ENCODE measurements at regions not wholly inside any gene's neighbourhood (a gene's known extent, or its start where the extent isn't known, plus 50 kb on each side); places are given as distances from the start of the nearest gene placed in this dataset.

GRCh38 chr2:9767656-9768281 is 75.5 kb upstream of the TAF1B start:
- no peak overlapping the region for H3K4me3 Mint-ChIP-seq
- no peaks in the 10 kb centered on the region for H3K9me3 Mint-ChIP-seq
- peaks cover 15% of the 10 kb centered on the region for H3K4me1 ChIP-seq (ENCODE audit: insufficient read depth, low read length)
- no peaks in the 10 kb centered on the region for H3K36me3 ChIP-seq (ENCODE audit: insufficient read depth, low read length)
- H3K27ac Mint-ChIP-seq: peak overlapping the region in 1 of 8 donors; percentile 27
- DNase-seq: no peak
- peaks cover 12 to 17% (median 14%) of the 10 kb centered on the region in 3 donors for H3K4me1 Mint-ChIP-seq
- H3K27ac ChIP-seq (ENCODE audit: low read depth, low read length): no peak overlapping the region
- H3K4me3 ChIP-seq (ENCODE audit: low read length): no peak overlapping the region
- ChIA-PET POLR2A (no interaction called here), CTCF (interaction anchor here (1.0 kb wide), 2 partner anchors 18 to 32 kb away, joined by 3 read pairs; no protein-coding TSS in a partner anchor)
- H3K27me3 Mint-ChIP-seq: peaks cover 0 to 1% of the 10 kb centered on the region in 2 donors
- no peaks in the 10 kb centered on the region for H3K27me3 ChIP-seq (ENCODE audit: insufficient read depth, low read length, poor library complexity, severe bottlenecking)
- no peaks in the 10 kb centered on the region for H3K36me3 Mint-ChIP-seq
- no peaks in the 10 kb centered on the region for H3K9me3 ChIP-seq (ENCODE audit: low read length)

GRCh38 chr2:9768388-9768787 is 74.9 kb upstream of the TAF1B start:
- H3K4me3 Mint-ChIP-seq: no peak overlapping the region
- H3K9me3 Mint-ChIP-seq: no peaks in the 10 kb centered on the region
- Histone ChIP-seq H3K36me3 (ENCODE audit: insufficient read depth, low read length) (no peaks in the 10 kb centered on the region), H3K27ac (ENCODE audit: low read depth, low read length) (no peak overlapping the region), H3K27me3 (ENCODE audit: insufficient read depth, low read length, poor library complexity, severe bottlenecking) (no peaks in the 10 kb centered on the region), H3K4me1 (ENCODE audit: insufficient read depth, low read length) (peaks cover 15% of the 10 kb centered on the region), H3K4me3 (ENCODE audit: low read length) (no peak overlapping the region), H3K9me3 (ENCODE audit: low read length) (no peaks in the 10 kb centered on the region)
- ChIA-PET CTCF (interaction anchor here (1.0 kb wide), 1 partner anchor 31 kb away, joined by 3 read pairs; no protein-coding TSS in a partner anchor), POLR2A (no interaction called here)
- peaks cover 12 to 17% (median 14%) of the 10 kb centered on the region in 3 donors for H3K4me1 Mint-ChIP-seq
- no peaks in the 10 kb centered on the region for H3K36me3 Mint-ChIP-seq
- peaks cover 0 to 1% of the 10 kb centered on the region in 2 donors for H3K27me3 Mint-ChIP-seq
- no peak for DNase-seq
- H3K27ac Mint-ChIP-seq: peak overlapping the region in 1 of 8 donors; percentile 58

DNA sequence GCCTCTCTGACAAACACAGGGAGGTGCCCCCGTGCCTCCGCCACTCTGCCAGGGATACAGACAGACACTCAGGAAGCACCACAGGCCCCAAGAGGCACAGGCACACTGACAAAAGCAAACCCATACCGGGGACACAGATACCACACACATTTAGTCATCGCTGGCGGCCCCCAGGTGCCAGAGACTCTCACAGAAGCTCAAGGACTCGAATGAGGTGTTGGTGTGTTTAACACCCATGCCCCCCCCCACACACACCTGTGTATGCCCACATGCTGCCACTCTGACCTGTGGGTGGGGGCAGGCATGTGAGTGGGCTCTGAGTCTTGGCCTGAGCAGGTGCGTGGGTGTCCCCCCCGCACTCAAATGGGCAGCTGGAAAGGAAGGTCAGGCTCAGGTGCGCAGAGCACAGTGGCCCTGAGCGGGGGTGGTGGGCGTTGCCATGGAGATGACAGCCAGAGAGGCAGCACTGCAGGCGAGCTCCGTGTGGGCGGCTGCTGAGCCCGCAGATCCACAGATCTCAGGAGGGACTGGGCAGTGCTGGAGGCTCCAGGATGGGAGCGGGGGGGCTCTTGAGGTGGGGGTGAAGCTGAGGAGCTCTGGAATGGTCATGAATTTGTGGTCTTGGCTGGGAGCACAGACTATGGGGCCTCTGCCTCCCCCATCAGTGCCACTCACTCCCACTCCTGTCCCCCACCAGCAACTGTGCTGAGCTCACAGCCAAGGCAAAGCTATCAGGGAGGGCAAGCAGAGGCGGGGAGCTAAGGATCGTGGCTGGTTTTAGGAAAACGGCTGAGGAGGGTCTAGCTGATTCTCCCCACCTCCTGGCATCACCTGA is 73.9 kb upstream of the TAF1B start:
- POLR2A ChIA-PET: interaction anchor here (0.5 kb wide), 1 partner anchor 323 kb away, joined by 3 read pairs; no protein-coding TSS in a partner anchor
- no peaks in the 10 kb centered on the region for H3K27me3 ChIP-seq (ENCODE audit: insufficient read depth, low read length, poor library complexity, severe bottlenecking)
- CTCF ChIA-PET: interaction anchor here (0.9 to 2.7 kb wide), 13 partner anchors 10 to 139 kb away, joined by 3 to 14 read pairs (median 5); partner anchors contain the start of gene YWHAQ
- no peaks in the 10 kb centered on the region for H3K36me3 ChIP-seq (ENCODE audit: insufficient read depth, low read length)
- no peak for DNase-seq
- H3K36me3 Mint-ChIP-seq: peaks cover 0 to 1% (median 0%) of the 10 kb centered on the region in 3 donors
- H3K27ac Mint-ChIP-seq: peak overlapping the region in 3 of 8 donors; percentile 36 to 78 (median 60)
- no peaks in the 10 kb centered on the region for H3K9me3 Mint-ChIP-seq
- peak overlapping the region in 1 of 7 donors; percentile 45 for H3K4me3 Mint-ChIP-seq
- no peak overlapping the region for H3K27ac ChIP-seq (ENCODE audit: low read depth, low read length)
- H3K27me3 Mint-ChIP-seq: peaks cover 0 to 1% of the 10 kb centered on the region in 2 donors
- H3K4me3 ChIP-seq (ENCODE audit: low read length): no peak overlapping the region
- peaks cover 12 to 17% (median 14%) of the 10 kb centered on the region in 3 donors for H3K4me1 Mint-ChIP-seq
- no peaks in the 10 kb centered on the region for H3K9me3 ChIP-seq (ENCODE audit: low read length)
- peaks cover 15% of the 10 kb centered on the region for H3K4me1 ChIP-seq (ENCODE audit: insufficient read depth, low read length)

- Histone ChIP-seq H3K4me3 (ENCODE audit: low read length) (no peak overlapping the region), H3K9me3 (ENCODE audit: low read length) (no peaks in the 10 kb centered on the region), H3K4me1 (ENCODE audit: insufficient read depth, low read length) (peaks cover 15% of the 10 kb centered on the region), H3K27ac (ENCODE audit: low read depth, low read length) (no peak overlapping the region), H3K27me3 (ENCODE audit: insufficient read depth, low read length, poor library complexity, severe bottlenecking) (no peaks in the 10 kb centered on the region), H3K36me3 (ENCODE audit: insufficient read depth, low read length) (no peaks in the 10 kb centered on the region)
- peak overlapping the region in 1 of 7 donors; percentile 32 for H3K4me3 Mint-ChIP-seq
- CTCF ChIA-PET: interaction anchor here (0.8 to 2.7 kb wide), 15 partner anchors 10 to 140 kb away, joined by 3 to 14 read pairs (median 5); partner anchors contain the start of gene YWHAQ
- H3K27me3 Mint-ChIP-seq: peaks cover 0 to 1% of the 10 kb centered on the region in 2 donors
- POLR2A ChIA-PET: no interaction called here
- no peak for DNase-seq
- H3K36me3 Mint-ChIP-seq: peaks cover 0 to 1% (median 0%) of the 10 kb centered on the region in 3 donors
- no peaks in the 10 kb centered on the region for H3K9me3 Mint-ChIP-seq
- H3K27ac Mint-ChIP-seq: peak overlapping the region in 3 of 8 donors; percentile 35 to 64 (median 49)
- peaks cover 10 to 17% (median 12%) of the 10 kb centered on the region in 3 donors for H3K4me1 Mint-ChIP-seq
These were observed 73.3 kb upstream of the TAF1B start for GRCh38 chr2:9770006-9770307.

GRCh38 chr2:9770308-9771100 is 72.8 kb upstream of the TAF1B start:
- peaks cover 10 to 17% (median 12%) of the 10 kb centered on the region in 3 donors for H3K4me1 Mint-ChIP-seq
- H3K4me3 Mint-ChIP-seq: peak overlapping the region in 2 of 7 donors; percentile 4 to 32
- DNase-seq: peak in 4 of 5 donors; percentile 18 to 57 (median 35)
- H3K9me3 ChIP-seq (ENCODE audit: low read length): no peaks in the 10 kb centered on the region
- no peaks in the 10 kb centered on the region for H3K36me3 ChIP-seq (ENCODE audit: insufficient read depth, low read length)
- ChIA-PET POLR2A (no interaction called here), CTCF (interaction anchor here (0.6 to 2.7 kb wide), 17 partner anchors 9 to 202 kb away, joined by 3 to 14 read pairs (median 4); partner anchors contain the start of gene YWHAQ)
- no peaks in the 10 kb centered on the region for H3K27me3 ChIP-seq (ENCODE audit: insufficient read depth, low read length, poor library complexity, severe bottlenecking)
- peaks cover 0 to 1% (median 0%) of the 10 kb centered on the region in 3 donors for H3K36me3 Mint-ChIP-seq
- H3K27ac Mint-ChIP-seq: peak overlapping the region in 4 of 8 donors; percentile 35 to 64 (median 50)
- peaks cover 0 to 1% of the 10 kb centered on the region in 2 donors for H3K27me3 Mint-ChIP-seq
- H3K4me1 ChIP-seq (ENCODE audit: insufficient read depth, low read length): peaks cover 15% of the 10 kb centered on the region
- H3K27ac ChIP-seq (ENCODE audit: low read depth, low read length): no peak overlapping the region
- H3K4me3 ChIP-seq (ENCODE audit: low read length): no peak overlapping the region
- H3K9me3 Mint-ChIP-seq: no peaks in the 10 kb centered on the region

GRCh38 chr2:9771101-9771449 is 72.2 kb upstream of the TAF1B start:
- Mint-ChIP-seq H3K36me3 (peaks cover 0 to 1% (median 0%) of the 10 kb centered on the region in 3 donors), H3K4me1 (peaks cover 10 to 17% (median 12%) of the 10 kb centered on the region in 3 donors), H3K4me3 (no peak overlapping the region), H3K27me3 (peaks cover 0 to 1% of the 10 kb centered on the region in 2 donors), H3K9me3 (no peaks in the 10 kb centered on the region), H3K27ac (peak overlapping the region in 1 of 8 donors; percentile 52)
- H3K9me3 ChIP-seq (ENCODE audit: low read length): no peaks in the 10 kb centered on the region
- H3K4me3 ChIP-seq (ENCODE audit: low read length): no peak overlapping the region
- H3K27ac ChIP-seq (ENCODE audit: low read depth, low read length): no peak overlapping the region
- ChIA-PET CTCF (interaction anchor here (0.6 to 2.7 kb wide), 13 partner anchors 10 to 202 kb away, joined by 3 to 14 read pairs (median 5); partner anchors contain the start of gene YWHAQ), POLR2A (interaction anchor here (1.0 kb wide), 1 partner anchor 11 kb away, joined by 6 read pairs; no protein-coding TSS in a partner anchor)
- peaks cover 15% of the 10 kb centered on the region for H3K4me1 ChIP-seq (ENCODE audit: insufficient read depth, low read length)
- H3K27me3 ChIP-seq (ENCODE audit: insufficient read depth, low read length, poor library complexity, severe bottlenecking): no peaks in the 10 kb centered on the region
- DNase-seq: no peak
- no peaks in the 10 kb centered on the region for H3K36me3 ChIP-seq (ENCODE audit: insufficient read depth, low read length)

DNA sequence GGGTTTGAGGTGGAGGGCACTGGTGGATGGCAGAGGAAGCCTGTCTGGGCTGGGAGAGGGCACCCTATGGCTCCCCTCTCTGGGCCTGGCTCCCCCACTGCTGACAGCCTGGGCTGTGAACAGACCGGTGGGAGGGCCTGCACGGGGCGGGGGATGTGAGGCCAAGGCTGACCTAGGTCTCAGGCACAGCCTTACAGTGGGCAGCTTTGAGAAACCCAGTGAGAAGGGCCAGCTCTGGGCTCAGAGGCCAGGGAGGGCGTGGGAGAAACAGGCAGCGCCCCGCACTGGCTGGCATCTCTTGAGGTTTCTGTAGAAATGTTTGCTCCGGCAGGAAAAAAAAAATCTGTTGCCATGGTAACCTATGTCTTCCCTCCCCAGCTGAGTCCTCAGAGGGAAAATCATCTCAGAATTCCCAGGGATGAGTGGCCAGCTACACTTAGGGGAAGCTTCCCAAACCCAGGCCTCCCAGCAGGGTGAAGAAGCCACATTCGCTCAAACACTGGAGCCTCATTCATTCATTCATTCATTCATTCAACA is 71.7 kb upstream of the TAF1B start:
- H3K4me3 Mint-ChIP-seq: no peak overlapping the region
- H3K27ac Mint-ChIP-seq: peak overlapping the region in 2 of 8 donors; percentile 57
- H3K36me3 Mint-ChIP-seq: peaks cover 0 to 1% (median 0%) of the 10 kb centered on the region in 3 donors
- peaks cover 10 to 17% (median 12%) of the 10 kb centered on the region in 3 donors for H3K4me1 Mint-ChIP-seq
- ChIA-PET POLR2A (interaction anchor here (1.0 kb wide), 1 partner anchor 11 kb away, joined by 6 read pairs; no protein-coding TSS in a partner anchor), CTCF (interaction anchor here (1.7 to 2.7 kb wide), 3 partner anchors 14 to 23 kb away, joined by 8 to 14 read pairs (median 8); no protein-coding TSS in a partner anchor)
- no peaks in the 10 kb centered on the region for H3K9me3 ChIP-seq (ENCODE audit: low read length)
- H3K4me3 ChIP-seq (ENCODE audit: low read length): no peak overlapping the region
- no peaks in the 10 kb centered on the region for H3K27me3 ChIP-seq (ENCODE audit: insufficient read depth, low read length, poor library complexity, severe bottlenecking)
- H3K9me3 Mint-ChIP-seq: no peaks in the 10 kb centered on the region
- H3K4me1 ChIP-seq (ENCODE audit: insufficient read depth, low read length): peaks cover 15% of the 10 kb centered on the region
- H3K36me3 ChIP-seq (ENCODE audit: insufficient read depth, low read length): no peaks in the 10 kb centered on the region
- peaks cover 0 to 1% of the 10 kb centered on the region in 2 donors for H3K27me3 Mint-ChIP-seq
- DNase-seq: no peak
- H3K27ac ChIP-seq (ENCODE audit: low read depth, low read length): no peak overlapping the region
